GM18511 (cell line): ENCODE measurements at regions not wholly inside any gene's neighbourhood (a gene's known extent, or its start where the extent isn't known, plus 50 kb on each side); places are given as distances from the start of the nearest gene placed in this dataset.
"Not testable (repeated sequence)": the region's sequence is repeated elsewhere in the genome, so short reads cannot be mapped to it uniquely, and the experiment has no call there.

Experiments
- ATAC-seq: cut with Tn5 transposase; IDR thresholded peaks from one replicate; pipeline ENCODE4 v1.9.1; 2021; ENCODE audit warnings: mild to moderate bottlenecking, moderate library complexity; ENCODE audit not compliant: unreplicated experiment

GRCh38 chr6:109255946-109256640, 126.2 kb downstream of the CD164 start:
- no peak for ATAC-seq

DNA sequence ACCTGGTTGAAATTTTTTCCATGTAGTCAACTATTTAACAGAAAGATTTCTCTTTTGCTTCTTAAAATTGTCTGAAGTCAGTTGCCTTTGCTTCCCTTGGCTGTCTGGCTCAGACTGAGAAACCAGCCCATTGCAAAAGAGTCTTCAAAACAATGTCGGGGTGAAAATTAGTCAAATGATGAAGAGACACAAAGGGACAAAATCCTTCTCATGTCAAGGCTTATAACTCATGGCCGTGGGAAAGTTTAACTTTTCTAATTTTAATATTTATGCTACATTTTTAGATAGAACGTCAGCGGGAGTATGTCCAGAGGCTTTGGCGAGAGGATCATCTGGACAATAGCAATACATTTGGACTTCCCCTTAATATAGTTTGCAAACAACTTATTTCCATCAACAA, 127.2 kb downstream of the CD164 start:
- ATAC-seq = no peak

GRCh38 chr6:109253366-109253765, 128.9 kb downstream of the CD164 start:
- ATAC-seq = no peak

- no peak for ATAC-seq
Observed at GRCh38 chr6:109252261-109253041, 129.8 kb downstream of the CD164 start.

DNA sequence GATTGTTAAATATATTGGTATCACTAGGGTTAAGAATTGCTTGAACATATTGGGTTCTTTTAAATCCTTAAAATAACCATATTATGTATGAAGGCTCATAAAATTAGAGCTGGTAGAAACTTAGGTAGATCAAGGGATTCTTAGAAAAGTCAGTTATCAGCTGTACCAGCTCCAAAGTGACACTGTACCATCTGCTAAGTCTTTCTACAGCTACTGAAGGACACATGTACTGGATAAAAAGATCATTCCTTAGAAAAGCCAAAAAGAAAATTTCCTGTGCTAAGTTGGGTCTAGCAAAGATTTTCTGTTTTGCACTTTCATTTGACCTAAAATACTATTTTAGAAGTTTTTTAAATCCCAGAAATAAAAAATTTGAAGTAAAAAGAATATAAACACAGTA, 130.4 kb downstream of the CD164 start:
- no peak for ATAC-seq

DNA sequence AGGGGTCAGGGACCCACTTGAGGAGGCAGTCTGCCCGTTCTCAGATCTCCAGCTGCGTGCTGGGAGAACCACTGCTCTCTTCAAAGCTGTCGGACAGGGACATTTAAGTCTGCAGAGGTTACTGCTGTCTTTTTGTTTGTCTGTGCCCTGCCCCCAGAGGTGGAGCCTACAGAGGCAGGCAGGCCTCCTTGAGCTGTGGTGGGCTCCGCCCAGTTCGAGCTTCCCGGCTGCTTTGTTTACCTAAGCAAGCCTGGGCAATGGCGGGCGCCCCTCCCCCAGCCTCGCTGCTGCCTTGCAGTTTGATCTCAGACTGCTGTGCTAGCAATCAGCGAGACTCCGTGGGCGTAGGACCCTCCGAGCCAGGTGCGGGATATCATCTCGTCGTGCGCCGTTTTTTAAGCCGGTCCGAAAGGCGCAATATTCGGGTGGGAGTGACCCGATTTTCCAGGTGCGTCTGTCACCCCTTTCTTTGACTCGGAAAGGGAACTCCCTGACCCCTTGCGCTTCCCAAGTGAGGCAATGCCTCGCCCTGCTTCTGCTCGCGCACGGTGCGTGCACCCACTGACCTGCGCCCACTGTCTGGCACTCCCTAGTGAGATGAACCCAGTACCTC, 131.6 kb downstream of the CD164 start:
- not testable (repeated sequence) for ATAC-seq

GRCh38 chr6:109243863-109244825, 138.1 kb downstream of the CD164 start:
- ATAC-seq = no peak

GRCh38 chr6:109242925-109243324, 139.3 kb downstream of the CD164 start:
- ATAC-seq = no peak

- ATAC-seq = no peak
Observed at GRCh38 chr6:109242029-109242428, 140.2 kb downstream of the CD164 start.

DNA sequence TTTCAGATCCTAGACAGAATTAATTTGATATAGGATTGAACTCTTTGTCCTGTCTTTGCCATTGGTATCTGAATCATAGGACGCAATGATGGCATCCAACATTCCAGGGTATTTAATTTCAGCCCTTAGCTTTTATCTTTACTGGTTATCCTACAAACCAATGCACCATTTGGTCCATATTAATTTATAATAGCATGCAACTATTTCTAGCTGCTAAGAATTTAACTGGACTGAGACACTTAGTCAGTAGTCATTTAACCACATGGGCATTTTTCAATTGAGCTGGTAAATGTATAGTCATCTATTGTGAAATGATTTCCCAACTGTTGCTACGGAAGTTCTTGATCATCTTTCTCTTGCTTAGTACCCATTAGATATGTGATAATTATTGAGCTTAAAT, 141.1 kb downstream of the CD164 start:
- no peak for ATAC-seq

- no peak for ATAC-seq
Observed at GRCh38 chr6:109240370-109241084, 141.7 kb downstream of the CD164 start.

- no peak for ATAC-seq
Observed at GRCh38 chr6:109239651-109240321, 142.5 kb downstream of the CD164 start.

GRCh38 chr6:109239160-109239559, 143.1 kb downstream of the CD164 start:
- ATAC-seq = no peak

- no peak for ATAC-seq
Observed at GRCh38 chr6:109238396-109238795, 143.1 kb downstream of the CEP57L1 start.

DNA sequence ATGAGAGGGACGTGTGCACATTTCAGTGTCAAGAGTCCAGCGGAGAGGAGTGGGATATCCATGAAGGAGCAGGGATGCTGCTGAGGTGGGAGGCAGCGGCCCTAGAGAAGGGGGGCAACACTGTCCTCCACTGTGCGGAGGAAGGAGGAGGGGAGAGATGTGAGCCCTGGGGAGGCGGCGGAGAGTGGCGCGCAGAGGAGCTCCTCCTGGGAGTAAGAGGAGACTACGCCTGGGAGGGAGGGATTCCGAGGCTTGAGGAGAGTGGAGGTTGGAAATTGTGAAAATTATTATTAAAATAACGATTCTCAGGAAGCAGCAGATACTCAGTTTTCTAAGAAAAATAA, 142.7 kb downstream of the CEP57L1 start:
- no peak for ATAC-seq

DNA sequence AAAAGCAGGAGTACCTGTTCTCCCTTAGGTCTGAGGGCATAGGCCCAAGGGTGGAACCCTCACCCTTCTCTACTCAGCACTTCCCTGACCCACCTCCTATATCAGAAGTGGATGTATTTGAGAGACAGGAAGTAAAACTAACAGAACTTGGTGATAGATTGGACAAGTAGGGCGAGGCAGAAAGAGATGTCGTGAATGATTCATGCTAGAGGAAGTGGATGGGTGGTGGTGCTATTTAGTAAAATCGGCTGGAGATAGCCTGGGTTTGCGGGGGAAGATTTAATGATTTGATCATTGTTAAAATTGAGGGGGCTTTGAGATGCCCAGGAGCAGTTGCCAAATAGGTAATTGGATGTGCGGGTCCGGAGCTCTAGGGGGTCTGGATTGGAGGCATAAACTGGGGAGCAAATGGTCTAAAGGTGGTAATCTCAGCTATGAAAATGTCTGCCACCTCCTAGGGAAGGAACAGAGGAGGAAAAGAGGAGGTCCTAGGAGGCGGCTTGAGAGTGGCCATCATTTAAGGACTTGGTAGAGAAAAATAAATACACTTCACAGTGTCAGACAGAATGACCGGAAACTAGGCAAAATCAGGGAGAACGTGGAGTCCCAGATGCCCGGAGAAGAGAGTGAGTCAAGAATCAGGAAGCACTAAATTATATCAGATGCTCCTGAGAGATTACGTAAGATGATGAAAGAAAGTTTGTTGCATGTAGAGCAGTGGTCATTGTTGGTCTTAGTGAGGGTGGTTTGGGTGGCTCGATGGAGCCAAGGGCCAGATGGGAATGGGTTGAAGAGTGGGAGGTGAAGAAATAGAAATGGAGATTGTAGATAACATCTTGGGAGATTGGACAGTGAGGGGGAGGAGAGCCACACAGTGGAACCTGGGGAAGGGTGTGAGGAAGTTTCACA, 142.0 kb downstream of the CEP57L1 start:
- no peak for ATAC-seq

GRCh38 chr6:109236115-109237076, 141.1 kb downstream of the CEP57L1 start:
- no peak for ATAC-seq
